Mucosa of rectum (tissue), 2 donors: ENCODE measurements at regions not wholly inside any gene's neighbourhood (a gene's known extent, or its start where the extent isn't known, plus 50 kb on each side); places are given as distances from the start of the nearest gene placed in this dataset.

Experiments
- H3K27ac ChIP-seq, 2 donors: one replicate each; pipeline ENCODE4 v1.7.0; 2013; ENCODE audit warnings: inconsistent platforms in 2 of 2, low read depth in 2 of 2, low read length in 2 of 2
- H3K27me3 ChIP-seq, 2 donors: one replicate each; pipeline ENCODE4 v1.7.0; 2013; ENCODE audit warnings: low read length in 2 of 2; ENCODE audit not compliant: control insufficient read depth in 2 of 2, insufficient read depth in 2 of 2
- H3K36me3 ChIP-seq, 2 donors: one replicate each; pipeline ENCODE4 v1.7.0; 2013; ENCODE audit warnings: low read length in 2 of 2; ENCODE audit not compliant: control insufficient read depth in 2 of 2, insufficient read depth in 2 of 2
- H3K4me1 ChIP-seq, 2 donors: one replicate each; pipeline ENCODE4 v1.7.0; 2013; ENCODE audit warnings: low read length in 2 of 2, mild to moderate bottlenecking in 1 of 2; ENCODE audit not compliant: control insufficient read depth in 2 of 2, insufficient read depth in 2 of 2
- H3K4me3 ChIP-seq, 2 donors: one replicate each; pipeline ENCODE4 v1.7.0; 2013; ENCODE audit warnings: low read length in 2 of 2
- H3K9ac ChIP-seq, 2 donors: one replicate each; pipeline ENCODE4 v1.7.0; 2013; ENCODE audit warnings: low read length in 2 of 2, low read depth in 1 of 2, mild to moderate bottlenecking in 1 of 2
- H3K9me3 ChIP-seq, 2 donors: one replicate each; pipeline ENCODE4 v1.7.0; 2013; ENCODE audit warnings: low read length in 2 of 2; ENCODE audit not compliant: control insufficient read depth in 2 of 2
- donor health status: healthy.
- donor health status: Normal muscosa, but diverticular disease.

DNA sequence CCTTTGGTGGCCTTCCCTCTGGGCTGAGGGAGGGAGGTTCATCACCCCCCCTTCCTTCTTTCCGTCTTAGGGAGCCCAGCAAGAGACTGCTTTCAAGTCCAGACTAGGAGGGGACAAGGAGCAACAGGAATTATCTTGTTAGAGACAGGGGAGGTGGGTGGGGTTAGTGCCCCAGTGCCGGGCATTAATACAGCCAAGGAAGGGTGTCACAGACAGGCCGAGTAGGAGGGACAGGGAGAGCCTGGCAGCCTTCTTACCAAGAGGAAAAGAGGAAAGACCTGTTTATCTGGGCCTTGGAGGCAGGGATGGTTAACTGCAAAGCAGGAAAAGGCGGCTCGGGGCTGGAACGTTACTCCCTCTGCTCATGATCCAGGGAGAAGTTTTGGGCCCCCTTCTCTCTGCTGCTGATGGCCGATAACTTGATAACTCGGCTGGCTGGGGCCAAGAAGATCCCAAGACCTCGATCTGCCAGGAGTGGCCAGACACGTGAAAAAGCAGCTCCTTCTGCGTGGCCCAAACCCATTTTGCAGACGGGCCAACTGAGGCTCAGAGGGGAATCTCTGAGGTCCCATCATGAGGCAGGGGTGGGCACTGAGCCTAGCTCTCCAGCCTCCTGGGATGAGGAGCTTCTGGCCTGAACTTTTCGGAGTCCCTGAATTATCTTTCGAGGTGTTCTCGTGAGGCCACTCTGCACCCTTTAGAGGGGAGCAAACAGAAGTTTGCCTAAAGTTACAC lies 79.3 kb downstream of the PTPRS start:
- Histone ChIP-seq H3K27me3 (no peaks in the 10 kb centered on the region), H3K9ac (no peak overlapping the region), H3K4me3 (no peak overlapping the region), H3K27ac (no peak overlapping the region), H3K9me3 (no peaks in the 10 kb centered on the region), H3K4me1 (no peaks in the 10 kb centered on the region), H3K36me3 (no peaks in the 10 kb centered on the region)

GRCh38 chr19:5260381-5260967 lies 80.1 kb downstream of the PTPRS start:
- no peaks in the 10 kb centered on the region for H3K27me3 ChIP-seq
- no peaks in the 10 kb centered on the region for H3K36me3 ChIP-seq
- no peaks in the 10 kb centered on the region for H3K9me3 ChIP-seq
- H3K4me1 ChIP-seq, result no peaks in the 10 kb centered on the region
- no peak overlapping the region for H3K27ac ChIP-seq
- no peak overlapping the region for H3K9ac ChIP-seq
- H3K4me3 ChIP-seq, result no peak overlapping the region

GRCh38 chr19:5259750-5260149 lies 80.9 kb downstream of the PTPRS start:
- Histone ChIP-seq H3K27me3 (no peaks in the 10 kb centered on the region), H3K9me3 (peaks cover 0 to 3% of the 10 kb centered on the region in 2 donors), H3K27ac (no peak overlapping the region), H3K4me1 (no peaks in the 10 kb centered on the region), H3K4me3 (no peak overlapping the region), H3K36me3 (no peaks in the 10 kb centered on the region), H3K9ac (no peak overlapping the region)

DNA sequence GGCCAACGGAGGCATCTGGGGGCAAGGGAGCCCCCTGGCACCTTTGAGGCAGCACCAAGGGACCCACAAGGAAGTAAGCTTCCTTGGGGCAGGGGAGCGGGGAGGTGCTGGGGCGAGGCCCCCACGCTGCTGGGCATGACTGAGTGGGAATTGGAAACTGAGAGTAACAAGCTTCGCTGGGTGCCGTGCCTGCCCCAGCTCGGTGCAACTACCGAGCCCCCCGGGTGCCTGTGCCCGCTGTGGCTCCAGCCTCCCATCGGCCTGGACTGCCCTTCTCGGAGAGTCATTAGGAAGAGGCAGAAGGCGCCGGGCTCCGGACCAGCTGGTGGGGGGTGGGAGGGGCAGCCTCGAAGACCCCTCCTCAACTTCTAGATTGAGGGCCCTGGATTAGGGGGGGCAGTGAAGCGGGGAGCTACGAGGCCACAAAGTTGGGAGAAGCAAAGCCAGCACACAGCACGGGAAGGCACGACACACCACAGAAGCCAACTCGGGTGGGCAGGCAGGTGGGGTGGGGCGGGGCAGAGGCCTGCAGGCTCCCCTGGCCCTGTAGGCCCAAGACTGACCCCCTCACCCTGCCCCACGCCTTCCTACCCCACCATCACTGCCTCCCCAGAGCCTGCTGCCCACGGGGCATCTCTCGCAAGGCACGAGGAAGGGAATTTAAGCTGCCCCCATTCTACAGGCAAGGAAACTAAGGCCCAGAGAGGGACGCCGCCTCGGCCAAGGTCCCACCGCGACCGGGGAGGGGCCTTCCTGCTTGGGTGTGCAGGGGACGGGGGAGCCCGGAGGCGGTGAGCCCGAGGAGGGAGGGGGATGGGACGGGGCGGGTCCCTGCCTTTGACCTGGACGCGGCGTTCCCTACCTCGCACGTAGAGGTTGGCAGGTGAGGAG lies 83.2 kb downstream of the PTPRS start:
- H3K36me3 ChIP-seq, result no peaks in the 10 kb centered on the region
- no peaks in the 10 kb centered on the region for H3K4me1 ChIP-seq
- H3K27me3 ChIP-seq, result no peaks in the 10 kb centered on the region

DNA sequence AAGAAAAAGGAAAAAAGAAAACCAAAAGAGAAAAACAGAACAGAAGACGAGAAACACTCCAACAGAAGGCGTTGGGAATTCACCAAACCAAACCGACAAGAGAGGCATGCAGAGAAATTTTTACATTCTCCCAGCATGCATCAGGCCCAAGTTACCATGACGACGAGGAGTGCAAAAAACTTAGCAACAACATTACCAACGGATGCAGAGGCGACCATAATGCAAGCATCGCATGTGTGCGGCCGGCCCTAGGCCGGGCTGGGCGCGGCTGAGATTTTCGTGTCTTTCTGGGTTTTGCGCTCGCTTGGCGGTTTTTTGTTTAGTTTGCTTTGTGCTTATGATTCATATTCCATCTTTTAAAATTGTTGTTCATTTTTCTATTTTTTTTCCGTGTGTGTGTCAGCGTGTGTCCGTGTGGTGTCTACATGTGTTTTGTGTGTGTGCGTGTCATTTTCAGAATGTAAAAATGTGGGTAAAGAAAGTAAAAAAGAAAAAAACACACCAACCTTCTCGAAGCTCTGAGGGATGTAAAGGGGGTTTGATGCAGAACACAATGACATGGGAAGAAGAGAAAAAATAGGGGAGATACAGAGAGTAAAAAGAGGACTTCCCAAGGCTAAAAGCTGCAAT lies 84.9 kb downstream of the PTPRS start:
- Histone ChIP-seq H3K4me3 (no peak overlapping the region), H3K36me3 (no peaks in the 10 kb centered on the region), H3K27me3 (no peaks in the 10 kb centered on the region), H3K9ac (no peak overlapping the region), H3K9me3 (peaks cover 0 to 5% of the 10 kb centered on the region in 2 donors), H3K27ac (no peak overlapping the region), H3K4me1 (no peaks in the 10 kb centered on the region)

More for the DNA sequence above, 83.2 kb downstream of the PTPRS start:
- peaks cover 0 to 5% of the 10 kb centered on the region in 2 donors for H3K9me3 ChIP-seq
- H3K4me3 ChIP-seq, result no peak overlapping the region
- no peak overlapping the region for H3K9ac ChIP-seq
- H3K27ac ChIP-seq, result no peak overlapping the region

DNA sequence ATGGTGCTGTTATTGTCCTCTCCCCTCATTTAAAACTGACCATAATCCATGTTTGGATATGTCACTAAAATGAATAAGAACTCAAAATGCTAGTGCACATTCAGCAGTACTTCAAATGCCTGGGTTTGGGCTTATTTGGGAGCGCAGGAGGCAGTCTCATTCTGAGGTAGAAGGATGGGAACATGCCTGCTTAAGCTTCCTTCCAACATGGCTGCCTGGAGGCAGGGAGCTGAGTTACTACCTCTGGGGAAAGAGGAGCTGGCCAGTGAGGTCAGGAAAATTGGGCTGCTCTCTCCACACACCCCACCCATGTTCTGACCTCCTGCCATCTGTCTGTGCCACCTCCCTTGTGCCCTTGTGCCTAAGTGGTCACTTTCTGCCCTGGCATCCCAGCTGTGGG lies 85.7 kb downstream of the PTPRS start:
- H3K4me3 ChIP-seq, result no peak overlapping the region
- no peaks in the 10 kb centered on the region for H3K36me3 ChIP-seq
- H3K27me3 ChIP-seq, result no peaks in the 10 kb centered on the region
- H3K4me1 ChIP-seq, result no peaks in the 10 kb centered on the region
- peaks cover 0 to 5% of the 10 kb centered on the region in 2 donors for H3K9me3 ChIP-seq
- no peak overlapping the region for H3K9ac ChIP-seq
- H3K27ac ChIP-seq, result no peak overlapping the region

DNA sequence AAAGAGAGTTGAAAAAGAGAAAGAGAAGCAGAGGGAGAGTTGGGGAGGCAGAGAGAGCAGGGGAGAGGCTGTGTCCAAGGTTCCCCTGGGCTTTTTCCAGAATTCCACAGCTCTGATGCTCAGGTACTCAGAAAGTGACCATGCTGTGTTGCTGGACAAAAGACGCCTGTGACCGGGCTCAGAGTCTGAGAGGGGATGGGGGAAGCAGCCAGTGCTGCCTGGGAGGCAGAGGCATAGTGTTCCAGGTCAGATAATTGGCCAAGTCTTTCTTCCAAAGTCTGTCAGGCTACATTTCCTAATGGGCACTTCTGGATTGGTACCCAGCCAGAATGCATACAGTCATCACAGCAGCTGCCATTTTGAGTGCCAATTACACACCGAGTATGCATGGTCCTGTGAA lies 86.1 kb downstream of the PTPRS start:
- Histone ChIP-seq H3K36me3 (no peaks in the 10 kb centered on the region), H3K4me1 (no peaks in the 10 kb centered on the region), H3K27me3 (no peaks in the 10 kb centered on the region), H3K4me3 (no peak overlapping the region), H3K9me3 (peaks cover 0 to 5% of the 10 kb centered on the region in 2 donors), H3K9ac (no peak overlapping the region), H3K27ac (no peak overlapping the region)

DNA sequence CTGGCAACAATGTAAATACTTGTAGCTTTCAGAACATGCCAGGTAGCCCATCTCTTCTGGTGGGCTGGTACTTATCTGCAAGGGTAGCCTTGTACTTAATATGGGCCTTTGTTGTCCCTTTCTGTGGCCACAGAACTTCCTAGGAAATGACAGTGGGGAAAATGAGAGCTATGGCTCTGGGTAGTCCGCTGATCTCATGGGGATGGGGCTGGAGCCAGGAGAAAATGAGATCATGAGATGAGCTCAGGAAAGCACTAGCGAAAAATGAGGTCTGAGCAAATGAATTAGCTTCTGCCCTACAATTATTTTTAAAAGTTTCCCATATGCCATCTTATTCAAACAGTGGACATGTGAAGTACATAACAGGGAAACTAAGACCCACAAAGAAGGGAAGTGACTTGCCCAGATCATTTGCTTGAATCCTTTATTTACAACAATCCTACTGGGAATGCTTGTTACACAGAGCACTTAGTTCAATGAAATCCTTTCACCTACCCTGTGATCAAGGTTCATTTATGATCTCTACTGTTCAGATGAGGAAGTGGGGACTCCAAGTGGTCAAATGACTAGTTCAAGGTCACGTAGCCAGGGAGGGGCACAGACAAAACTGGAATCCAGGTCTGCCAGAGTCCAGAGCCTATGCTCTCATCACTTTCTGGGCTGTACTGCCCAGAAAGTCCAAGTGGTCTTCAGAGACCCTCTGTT lies 87.1 kb downstream of the PTPRS start:
- no peak overlapping the region for H3K4me3 ChIP-seq
- H3K4me1 ChIP-seq, result no peaks in the 10 kb centered on the region
- no peaks in the 10 kb centered on the region for H3K36me3 ChIP-seq
- no peak overlapping the region for H3K9ac ChIP-seq
- no peaks in the 10 kb centered on the region for H3K27me3 ChIP-seq
- H3K27ac ChIP-seq, result no peak overlapping the region
- peaks cover 0 to 5% of the 10 kb centered on the region in 2 donors for H3K9me3 ChIP-seq

DNA sequence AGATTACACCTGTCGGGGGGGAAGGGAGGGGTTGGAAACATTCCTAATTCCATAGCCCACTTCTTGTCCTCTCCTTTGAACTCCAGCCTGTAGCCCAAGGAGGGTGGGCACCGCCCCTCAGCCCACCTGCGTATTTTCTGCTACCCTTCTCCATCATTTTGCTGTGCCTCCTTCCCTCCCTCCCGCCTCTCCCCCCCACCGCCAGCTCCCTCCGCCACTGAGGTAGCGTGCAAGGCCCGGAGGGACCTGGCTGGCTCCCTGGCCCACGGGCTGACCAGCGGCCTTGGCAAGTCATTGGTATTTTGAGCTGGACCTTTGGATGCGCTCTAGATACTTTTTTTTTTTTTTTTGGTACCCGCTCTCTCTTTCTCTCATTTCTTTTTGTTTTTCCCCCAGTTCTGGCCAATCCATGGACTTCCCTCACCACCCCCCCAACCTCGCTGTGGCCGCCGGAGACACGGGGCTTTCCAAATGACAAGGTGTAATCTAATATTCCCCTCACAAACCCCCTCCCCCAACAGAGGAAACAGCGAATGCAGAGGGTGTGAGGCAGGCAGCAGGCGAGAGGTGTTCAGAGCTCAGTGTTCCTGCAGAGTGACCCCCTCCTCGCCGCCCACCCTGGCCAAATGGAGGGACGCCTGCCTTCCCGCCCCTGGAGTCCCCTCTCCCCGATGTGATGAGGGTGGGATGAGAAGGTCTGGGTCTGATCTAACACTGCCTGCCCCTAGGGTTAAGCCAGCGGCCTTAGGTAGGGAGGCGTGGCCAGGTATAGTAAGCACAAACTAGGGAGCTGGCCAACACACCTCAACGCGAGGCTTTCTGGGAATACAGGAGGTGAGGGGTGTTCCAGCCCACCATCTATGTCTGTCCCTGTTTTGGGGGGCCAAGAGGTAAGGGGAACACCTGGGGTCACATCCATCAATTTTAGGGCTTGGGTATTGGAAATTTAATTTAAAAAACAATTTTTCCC lies 89.2 kb downstream of the PTPRS start:
- Histone ChIP-seq H3K9ac (no peak overlapping the region), H3K36me3 (no peaks in the 10 kb centered on the region), H3K27ac (no peak overlapping the region), H3K4me3 (no peak overlapping the region), H3K27me3 (no peaks in the 10 kb centered on the region), H3K9me3 (peaks cover 0 to 5% of the 10 kb centered on the region in 2 donors), H3K4me1 (no peaks in the 10 kb centered on the region)
